Breast epithelium (tissue), 4 donors: ENCODE measurements at regions not wholly inside any gene's neighbourhood (a gene's known extent, or its start where the extent isn't known, plus 50 kb on each side); places are given as distances from the start of the nearest gene placed in this dataset.

Source experiments
- DNase-seq, 2 donors: peaks; one replicate each; pipeline ENCODE4 v3.0.0-alpha.2; 2019; ENCODE audit warnings: low spot score in 2 of 2
- H3K27ac ChIP-seq, 2 donors: fragments of 200-600 bp; sonication (generic) in 1 of 2; one replicate each; pipeline ENCODE4 v1.5.1; 2016 to 2019; ENCODE audit warnings: mild to moderate bottlenecking in 1 of 2
- H3K27me3 ChIP-seq, 2 donors: fragments of 200-600 bp; sonication (generic) in 1 of 2; one replicate each; pipeline versions ENCODE4 v1.5.1 to v1.6.0; 2017 to 2019; ENCODE audit warnings: control low read depth in 1 of 2, mild to moderate bottlenecking in 1 of 2
- H3K36me3 ChIP-seq: fragments of 200-600 bp; one replicate; pipeline ENCODE4 v1.5.1; 2019
- H3K4me1 ChIP-seq, 2 donors: fragments of 200-600 bp; sonication (generic); one replicate each; pipeline ENCODE4 v1.5.1; 2016 to 2019; ENCODE audit warnings: control low read depth in 1 of 2
- H3K4me3 ChIP-seq, 3 donors: fragments of 200-600 bp; sonication (generic); 1 replicate in 2 of 3; 2 replicates in 1 of 3; pipeline ENCODE4 v1.5.1; 2016 to 2019; ENCODE audit warnings: mild to moderate bottlenecking in 3 of 3, moderate library complexity in 2 of 3
- H3K9me3 ChIP-seq, 2 donors: fragments of 200-600 bp; sonication (generic) in 1 of 2; one replicate each; pipeline ENCODE4 v1.5.1; 2016 to 2019; ENCODE audit warnings: control low read depth in 1 of 2
- CTCF ChIP-seq, 3 donors: fragments of 450-650 bp; IDR thresholded peaks; one replicate each; pipeline ENCODE4 v1.5.1; 2016 to 2017; ENCODE audit warnings: antibody characterized with exemption in 3 of 3, mild to moderate bottlenecking in 3 of 3, moderate library complexity in 3 of 3
- POLR2A ChIP-seq: fragments of 450-650 bp; IDR thresholded peaks from one replicate; pipeline ENCODE4 v1.6.1; 2016; ENCODE audit warnings: antibody characterized with exemption, mild to moderate bottlenecking, moderate library complexity
- POLR2AphosphoS5 ChIP-seq, 3 donors: sonication (generic); formaldehyde crosslinking; IDR thresholded peaks; one replicate each; pipeline ENCODE4 v1.6.1; 2017; ENCODE audit warnings: antibody characterized with exemption in 3 of 3
- intact Hi-C: fragments of 100-400 bp; cut with DNase I; formaldehyde crosslinking; loops from one replicate; pipeline ENCODE4 v1.15.1; 2023; ENCODE audit warnings: low total_unique reads

DNA sequence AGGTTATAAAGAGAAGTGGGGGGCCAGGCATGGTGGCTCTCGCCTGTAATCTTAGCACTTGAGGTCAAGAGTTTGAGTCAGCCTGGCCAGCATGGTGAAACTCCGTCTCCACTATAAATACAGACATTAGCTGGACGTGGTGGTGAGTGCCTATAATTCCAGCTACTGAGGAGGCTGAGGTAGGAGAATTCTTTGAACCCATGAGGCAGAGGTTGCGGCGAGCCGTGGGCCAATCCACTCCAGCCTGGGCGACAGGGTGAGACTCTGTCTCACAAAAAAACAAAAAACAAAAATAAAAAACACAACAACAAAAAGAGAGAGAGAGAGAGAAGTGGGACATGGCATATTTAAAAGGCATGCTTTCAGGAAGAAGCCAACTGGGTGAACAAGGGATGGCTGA lies 80.1 kb upstream of the CARD18 start:
- no peak overlapping the region for H3K27ac ChIP-seq
- no peak overlapping the region for H3K4me3 ChIP-seq
- H3K27me3 ChIP-seq: no peaks in the 10 kb centered on the region
- no peaks in the 10 kb centered on the region for H3K36me3 ChIP-seq
- TF ChIP-seq POLR2A (no peak), POLR2AphosphoS5 (IDR thresholded peaks at IDR 0.05) (no peak), CTCF (IDR thresholded peaks at IDR 0.05) (no peak)
- no peaks in the 10 kb centered on the region for H3K9me3 ChIP-seq
- no peaks in the 10 kb centered on the region for H3K4me1 ChIP-seq
- DNase-seq: no peak
- intact Hi-C loops: no loop called here

DNA sequence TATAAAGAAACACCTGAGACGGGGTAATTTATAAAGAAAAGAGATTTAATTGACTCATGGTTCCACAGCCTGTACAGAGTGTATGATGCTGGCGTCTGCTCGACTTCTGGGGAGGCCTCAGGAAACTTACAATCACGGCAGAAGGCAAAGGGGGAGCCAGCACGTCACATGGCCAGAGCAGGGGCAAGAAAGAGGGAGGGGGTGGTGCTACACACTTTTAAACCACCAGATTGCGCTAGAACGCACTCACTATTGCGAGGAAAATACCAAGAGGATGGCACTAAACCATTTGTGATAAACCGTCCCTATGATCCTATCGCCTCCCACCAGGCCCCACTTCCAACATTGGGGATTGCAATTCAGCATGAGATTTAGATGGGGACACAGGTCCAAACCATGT lies 79.7 kb upstream of the CARD18 start:
- Histone ChIP-seq H3K27ac (no peak overlapping the region), H3K36me3 (no peaks in the 10 kb centered on the region)
- intact Hi-C loops: no loop called here

DNA sequence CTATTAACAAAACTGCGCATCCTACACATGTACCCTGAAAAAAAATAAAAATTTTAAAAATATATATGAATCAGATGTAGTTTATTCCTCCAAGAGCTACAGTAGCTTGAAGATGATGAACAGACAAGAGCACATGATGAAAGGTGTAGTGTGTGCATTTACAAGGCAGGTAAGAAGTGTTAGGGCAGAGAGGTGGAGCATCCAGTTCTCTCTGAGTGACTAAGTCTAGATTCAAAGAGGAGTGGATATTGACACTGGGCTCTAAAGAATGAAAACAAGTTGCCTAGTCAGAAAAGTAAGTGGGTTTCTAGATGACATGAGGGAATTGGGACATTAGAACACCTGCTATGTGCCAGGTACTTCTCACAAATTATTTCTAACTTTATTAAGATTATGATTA lies 76.0 kb upstream of the CARD18 start:
- Histone ChIP-seq H3K4me1 (no peaks in the 10 kb centered on the region), H3K36me3 (no peaks in the 10 kb centered on the region), H3K27ac (no peak overlapping the region), H3K27me3 (no peaks in the 10 kb centered on the region), H3K4me3 (no peak overlapping the region), H3K9me3 (no peaks in the 10 kb centered on the region)
- DNase-seq: no peak
- intact Hi-C loops: no loop called here
- TF ChIP-seq CTCF (IDR thresholded peaks at IDR 0.05) (no peak), POLR2AphosphoS5 (IDR thresholded peaks at IDR 0.05) (no peak), POLR2A (no peak)

More for the DNA sequence above, 79.7 kb upstream of the CARD18 start:
- H3K4me1 ChIP-seq: no peaks in the 10 kb centered on the region
- DNase-seq: no peak
- H3K27me3 ChIP-seq: no peaks in the 10 kb centered on the region
- no peak for TF ChIP-seq POLR2A
- no peak for TF ChIP-seq POLR2AphosphoS5 (IDR thresholded peaks at IDR 0.05)
- H3K9me3 ChIP-seq: no peaks in the 10 kb centered on the region
- no peak overlapping the region for H3K4me3 ChIP-seq

DNA sequence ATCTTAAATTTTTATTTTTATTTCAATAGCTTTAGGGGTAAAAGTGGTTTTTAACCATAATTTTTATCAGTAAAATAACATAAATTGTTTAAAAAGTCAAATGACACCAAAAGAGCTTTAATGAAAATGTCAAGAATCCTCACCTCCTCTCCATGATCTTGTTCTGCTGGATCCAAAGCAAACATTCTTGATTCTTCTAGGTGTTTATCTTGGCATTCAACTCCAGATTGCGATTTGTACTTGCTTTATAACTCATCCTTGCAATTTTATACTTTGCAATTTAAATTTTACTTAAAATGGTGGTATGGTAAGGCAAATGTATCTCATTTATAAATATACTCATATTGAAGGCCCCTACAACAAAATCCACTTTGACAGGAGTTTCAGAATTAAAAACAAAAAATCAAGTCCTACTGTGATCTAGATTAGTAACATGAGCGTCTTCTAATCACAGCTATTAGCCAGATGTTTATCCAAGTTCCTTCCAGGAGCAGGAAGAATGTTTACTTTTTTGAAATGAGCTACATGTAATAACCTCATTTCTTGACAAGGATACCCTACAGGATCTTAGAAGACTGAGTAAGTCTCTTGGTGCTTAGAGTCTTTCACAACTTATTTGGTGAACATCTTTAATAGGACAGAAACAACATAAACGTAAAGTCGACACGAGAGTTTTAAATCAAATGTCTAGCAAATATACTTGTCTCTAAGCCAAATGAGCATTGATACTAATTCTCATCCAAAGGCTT lies 72.4 kb upstream of the CARD18 start:
- Histone ChIP-seq H3K9me3 (no peaks in the 10 kb centered on the region), H3K4me3 (no peak overlapping the region), H3K27ac (no peak overlapping the region), H3K36me3 (no peaks in the 10 kb centered on the region), H3K4me1 (no peaks in the 10 kb centered on the region), H3K27me3 (no peaks in the 10 kb centered on the region)
- no peak for DNase-seq
- intact Hi-C loops: no loop called here
- TF ChIP-seq CTCF (IDR thresholded peaks at IDR 0.05): no peak
- TF ChIP-seq POLR2A: no peak
- TF ChIP-seq POLR2AphosphoS5 (IDR thresholded peaks at IDR 0.05): no peak

- no peak for DNase-seq
- intact Hi-C loops: loop anchor here (5.0 kb wide), 1 partner anchor 1191 kb away; no protein-coding TSS in a partner anchor
- Histone ChIP-seq H3K4me3 (no peak overlapping the region), H3K27ac (no peak overlapping the region), H3K4me1 (no peaks in the 10 kb centered on the region), H3K36me3 (no peaks in the 10 kb centered on the region), H3K27me3 (no peaks in the 10 kb centered on the region), H3K9me3 (no peaks in the 10 kb centered on the region)
- no peak for TF ChIP-seq POLR2A
- no peak for TF ChIP-seq POLR2AphosphoS5 (IDR thresholded peaks at IDR 0.05)
- TF ChIP-seq CTCF (IDR thresholded peaks at IDR 0.05): no peak
Observed at GRCh38 chr11:105208019-105208418, 68.5 kb upstream of the CARD18 start.
